IPS-18c (cell line): ENCODE measurements at regions not wholly inside any gene's neighbourhood (a gene's known extent, or its start where the extent isn't known, plus 50 kb on each side); places are given as distances from the start of the nearest gene placed in this dataset.

Experiments
- H3K4me3 ChIP-seq: 2 replicates; pipeline ENCODE4 v1.7.0; 2013; ENCODE audit warnings: low read depth, mild to moderate bottlenecking, low read length, moderate library complexity; ENCODE audit not compliant: insufficient read depth
- H3K9me3 ChIP-seq: one replicate; pipeline ENCODE4 v1.6.1; 2013; ENCODE audit warnings: mild to moderate bottlenecking, low read length, moderate library complexity; ENCODE audit not compliant: control insufficient read depth, insufficient read depth

DNA sequence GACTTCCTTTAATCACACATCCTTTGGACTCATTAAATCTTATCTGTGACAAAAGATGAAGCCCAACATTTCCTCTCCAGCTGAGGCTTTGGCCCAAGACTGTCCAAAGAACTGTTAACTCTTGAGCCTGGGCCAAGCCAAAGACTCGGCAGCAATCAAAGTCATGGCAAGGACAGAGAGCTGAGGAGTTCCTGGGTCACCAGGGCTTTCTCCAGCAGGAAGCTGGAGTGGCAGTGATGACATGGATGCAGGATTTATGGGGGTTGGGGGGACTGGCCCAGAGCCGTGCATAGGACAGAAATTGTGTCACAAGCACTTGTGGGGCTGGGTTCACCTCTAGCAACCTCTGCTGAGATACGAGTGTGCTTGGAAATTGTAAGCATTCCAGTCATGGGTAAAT lies 440.3 kb downstream of the PLK2 start:
- no peak overlapping the region for H3K4me3 ChIP-seq
- no peaks in the 10 kb centered on the region for H3K9me3 ChIP-seq

DNA sequence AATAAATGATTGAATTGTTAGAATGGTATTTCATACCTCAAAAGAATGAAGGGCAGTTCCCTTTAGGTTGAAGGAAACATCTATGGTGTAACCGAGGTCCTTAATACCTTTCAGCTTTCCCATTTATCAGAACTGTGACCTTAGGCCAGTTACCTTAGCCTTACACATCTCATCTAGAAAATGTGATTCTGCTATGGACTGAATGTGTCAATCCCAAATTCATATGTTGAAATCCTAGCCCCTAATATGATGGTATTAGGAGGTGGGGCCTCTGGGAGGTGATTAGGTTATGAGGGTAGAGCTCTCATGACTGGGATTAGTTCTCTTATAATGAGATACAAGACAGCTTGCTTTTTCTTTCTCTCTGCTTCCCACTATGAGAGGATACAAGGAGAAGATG lies 441.9 kb downstream of the PLK2 start:
- H3K9me3 ChIP-seq: no peaks in the 10 kb centered on the region
- no peak overlapping the region for H3K4me3 ChIP-seq

DNA sequence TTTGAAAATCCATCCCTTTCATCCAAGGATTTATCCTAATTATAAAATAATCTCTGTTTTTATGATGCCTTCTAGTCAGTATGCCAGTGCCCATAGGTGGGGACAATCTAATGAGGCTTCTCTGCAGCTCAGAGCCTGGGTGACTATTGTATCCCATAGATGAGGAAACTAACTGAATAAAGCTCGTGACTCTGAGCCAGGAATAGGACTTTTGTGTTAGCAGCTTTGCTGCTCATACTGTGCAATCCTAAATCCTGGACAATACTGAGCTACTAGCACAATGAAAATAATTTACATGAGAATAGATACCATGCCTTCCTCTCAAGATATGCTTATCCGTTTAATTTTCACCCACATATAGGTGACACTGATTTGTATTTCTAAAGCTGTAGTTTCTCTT lies 443.0 kb downstream of the PLK2 start:
- no peak overlapping the region for H3K4me3 ChIP-seq
- no peaks in the 10 kb centered on the region for H3K9me3 ChIP-seq

DNA sequence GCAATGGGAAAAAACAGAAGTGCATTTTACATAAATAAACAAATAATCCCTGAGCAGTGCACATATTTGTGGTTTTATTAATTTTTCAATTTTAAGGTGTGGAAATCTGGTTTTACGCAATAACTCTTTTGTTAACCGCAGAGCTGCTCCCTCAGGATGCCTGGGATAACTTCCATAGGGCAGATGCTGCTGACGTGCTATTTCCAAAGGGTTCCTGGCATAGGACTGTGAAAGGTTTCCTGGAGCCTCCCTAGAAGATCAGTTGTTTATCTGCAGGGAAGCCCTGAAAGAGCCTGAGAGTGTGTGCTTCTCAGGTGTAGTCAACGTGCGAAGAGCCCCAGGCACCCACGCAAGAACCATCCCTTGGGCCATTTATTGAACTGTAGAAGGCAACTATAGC lies 443.5 kb downstream of the PLK2 start:
- Histone ChIP-seq H3K9me3 (no peaks in the 10 kb centered on the region), H3K4me3 (no peak overlapping the region)

DNA sequence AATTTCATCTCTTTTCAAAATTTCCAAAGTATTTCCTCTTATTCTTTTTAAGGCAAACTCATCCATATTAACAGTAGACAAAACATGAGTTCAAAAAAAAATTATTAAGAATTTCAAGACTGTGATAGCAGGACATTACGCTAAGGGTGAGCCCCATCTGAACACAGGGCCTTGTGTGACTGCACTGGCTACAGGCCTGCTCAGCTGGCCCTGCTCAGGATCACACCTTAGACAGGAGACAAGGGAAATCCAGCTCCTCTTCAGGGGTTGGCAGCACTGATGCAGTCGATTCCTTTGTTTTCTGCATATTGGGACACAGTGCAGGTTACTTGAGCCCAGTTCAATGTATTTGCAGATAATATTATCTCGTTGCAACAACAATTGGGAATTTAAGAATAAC lies 444.7 kb downstream of the PLK2 start:
- H3K9me3 ChIP-seq: no peaks in the 10 kb centered on the region
- no peak overlapping the region for H3K4me3 ChIP-seq

DNA sequence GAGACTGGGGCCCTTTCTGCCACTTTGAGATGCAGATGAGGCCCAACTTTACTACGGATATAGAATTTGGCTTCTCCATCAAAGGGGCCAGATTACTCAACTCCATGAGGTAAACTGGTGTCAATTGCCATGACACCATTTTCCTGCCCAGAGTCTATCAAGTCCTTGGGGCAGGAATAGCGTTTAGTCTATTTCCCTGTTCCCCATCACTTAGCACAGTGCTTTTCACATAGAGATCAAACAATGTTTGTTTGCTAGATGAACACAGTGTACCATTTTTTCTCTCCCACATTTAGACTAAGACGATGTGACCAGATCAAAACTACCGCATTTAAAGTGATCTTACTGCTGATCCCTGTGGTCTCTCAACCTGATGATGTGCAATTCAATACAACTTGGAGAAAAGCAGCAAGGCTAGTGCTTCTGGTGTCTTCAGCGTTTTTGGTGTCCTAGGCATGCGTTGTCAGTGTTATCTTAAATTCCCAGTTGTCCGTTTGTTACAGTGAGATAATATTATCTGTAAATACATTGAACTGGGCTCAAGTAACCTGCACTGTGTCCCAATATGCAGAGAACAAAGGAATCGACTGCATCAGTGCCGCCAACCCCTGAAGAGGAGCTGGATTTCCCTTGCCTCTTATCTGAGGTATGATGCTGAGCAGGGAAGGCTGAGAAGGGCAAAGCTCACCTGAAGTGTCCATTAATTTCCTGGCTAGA lies 446.2 kb downstream of the PLK2 start:
- Histone ChIP-seq H3K4me3 (no peak overlapping the region), H3K9me3 (no peaks in the 10 kb centered on the region)

DNA sequence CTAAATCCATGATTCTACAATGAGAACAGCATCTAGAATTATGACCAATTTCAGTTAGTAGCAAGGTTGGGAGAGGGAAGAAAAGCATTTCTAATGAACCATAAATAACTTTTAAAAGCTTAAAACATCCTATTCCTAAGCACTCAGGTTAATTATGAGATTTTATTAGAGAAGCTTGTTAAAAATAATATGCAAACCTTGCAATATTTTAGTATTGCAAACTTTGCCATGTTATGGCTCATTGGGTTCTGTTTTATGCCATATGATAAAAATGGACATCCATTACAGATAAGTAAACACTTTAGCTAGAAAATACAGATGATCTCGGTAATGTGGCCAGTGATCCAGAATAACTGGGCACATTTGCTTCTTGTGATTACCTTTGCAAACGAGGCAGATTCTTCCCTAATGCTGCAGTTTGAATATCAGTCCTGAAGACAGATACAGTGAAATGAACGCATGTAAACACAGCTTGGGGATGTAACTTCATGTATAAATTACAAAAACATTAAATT lies 447.0 kb downstream of the PLK2 start:
- Histone ChIP-seq H3K4me3 (no peak overlapping the region), H3K9me3 (no peaks in the 10 kb centered on the region)

DNA sequence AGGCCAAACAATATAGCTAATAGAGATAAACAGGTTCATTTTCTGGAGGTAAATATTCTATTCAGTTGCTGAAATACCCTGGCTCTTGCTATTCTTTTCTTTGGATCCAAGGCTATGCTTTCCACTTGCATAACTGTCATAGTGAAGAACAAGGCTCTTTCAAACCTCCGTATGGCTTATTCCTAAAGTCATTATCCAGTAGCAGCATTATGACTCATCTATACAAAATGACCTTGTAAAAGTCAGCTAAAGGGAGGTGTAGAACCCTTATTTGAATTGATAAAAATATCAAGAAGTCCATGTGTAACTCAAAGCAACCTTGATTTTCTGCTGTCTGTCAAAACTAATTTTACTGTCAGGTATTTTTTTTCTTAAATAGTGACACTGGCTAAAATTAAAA lies 447.8 kb downstream of the PLK2 start:
- Histone ChIP-seq H3K9me3 (no peaks in the 10 kb centered on the region), H3K4me3 (no peak overlapping the region)

DNA sequence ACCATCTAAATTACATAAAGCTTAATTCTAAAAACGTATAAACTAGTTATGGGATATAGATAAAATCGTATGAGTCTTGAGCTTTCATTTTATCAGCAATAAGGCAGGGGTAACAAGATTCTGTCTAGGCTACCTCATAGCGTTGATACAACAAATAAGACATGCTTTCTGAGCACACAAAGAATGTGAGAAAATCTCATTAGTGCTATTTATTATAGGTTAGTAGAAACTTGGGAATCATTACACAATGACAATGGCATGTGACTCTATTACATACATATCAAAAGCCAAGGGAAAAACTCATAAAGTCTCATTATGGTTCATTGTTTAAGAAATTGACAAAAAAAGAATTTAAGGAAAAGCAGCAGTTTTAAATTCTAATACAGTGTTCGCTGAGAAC lies 448.6 kb downstream of the PLK2 start:
- no peaks in the 10 kb centered on the region for H3K9me3 ChIP-seq
- no peak overlapping the region for H3K4me3 ChIP-seq

DNA sequence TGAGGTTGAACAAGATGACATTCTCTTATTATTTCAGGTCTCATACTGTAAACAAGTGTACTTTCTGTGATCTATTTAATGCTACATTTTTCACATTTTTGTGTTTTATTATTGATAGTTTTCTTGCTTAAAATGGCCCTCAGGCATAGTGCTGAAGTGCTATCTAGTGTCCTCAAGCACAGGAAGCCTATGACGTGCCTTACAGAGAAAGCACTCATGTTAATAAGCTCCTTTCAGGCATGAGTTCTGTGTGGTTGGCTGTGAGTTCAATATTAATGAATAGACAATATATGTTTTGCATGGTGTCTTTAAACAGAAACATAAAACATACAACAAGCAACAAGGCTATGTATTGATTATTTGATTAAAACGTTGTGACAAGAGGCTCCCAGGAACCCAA lies 450.1 kb downstream of the PLK2 start:
- Histone ChIP-seq H3K4me3 (no peak overlapping the region), H3K9me3 (no peaks in the 10 kb centered on the region)

DNA sequence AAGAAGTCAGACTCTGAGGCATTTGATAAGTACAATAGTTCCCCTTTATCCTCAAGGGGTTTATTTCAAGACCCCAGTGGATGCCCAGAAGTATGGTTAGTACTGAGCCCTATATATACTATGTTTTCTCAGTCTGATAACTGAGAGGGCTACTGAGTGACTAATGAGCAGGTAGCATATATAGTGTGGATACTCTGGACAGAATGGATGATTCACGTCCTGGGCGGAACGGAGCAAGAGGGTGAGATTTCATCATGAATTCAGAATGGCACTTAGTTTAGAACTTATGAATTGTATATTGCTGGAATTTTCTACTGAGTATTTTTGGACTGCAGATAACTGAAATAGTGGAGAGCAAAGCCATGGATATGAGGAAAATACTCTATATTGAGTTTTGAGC lies 457.6 kb downstream of the PLK2 start:
- H3K9me3 ChIP-seq: no peaks in the 10 kb centered on the region
- no peak overlapping the region for H3K4me3 ChIP-seq

DNA sequence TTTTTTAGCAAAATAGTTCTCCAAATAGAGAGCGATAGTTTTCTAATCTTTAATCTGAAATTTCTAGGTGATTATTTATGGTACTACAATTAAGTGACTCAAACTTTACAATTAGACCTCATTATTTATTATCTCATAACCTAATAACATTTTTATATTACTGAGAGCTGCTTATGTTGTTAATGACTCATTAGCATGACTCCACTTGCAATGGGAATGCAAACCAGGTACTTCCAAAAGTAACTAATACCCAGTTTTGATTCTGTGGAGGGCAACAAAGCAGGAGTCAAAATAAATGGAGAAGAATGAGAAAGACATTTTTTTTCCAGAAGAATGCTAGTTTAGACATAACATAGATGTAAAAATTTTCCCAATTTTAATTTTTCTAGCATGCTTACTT lies 466.0 kb downstream of the PLK2 start:
- no peak overlapping the region for H3K4me3 ChIP-seq
- H3K9me3 ChIP-seq: no peaks in the 10 kb centered on the region

DNA sequence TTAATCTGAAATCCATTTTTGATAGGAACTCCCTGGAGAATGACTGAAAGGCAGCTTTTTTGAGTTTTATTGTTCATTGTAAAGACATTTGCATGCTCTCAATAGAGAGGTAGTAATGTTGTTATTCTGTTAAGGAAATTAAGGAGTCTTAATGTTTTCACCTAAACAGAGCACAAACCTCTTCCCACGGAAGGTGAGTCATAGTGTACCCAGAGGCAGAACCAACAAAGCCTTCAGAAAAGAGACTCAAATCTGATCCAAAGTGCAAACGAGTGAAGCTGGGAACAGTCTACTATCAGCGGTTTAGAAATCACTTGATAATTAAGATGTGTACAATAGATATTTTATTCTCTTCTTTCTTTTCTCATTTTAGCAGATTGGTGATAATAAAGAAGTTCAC lies 470.5 kb downstream of the PLK2 start:
- Histone ChIP-seq H3K9me3 (no peaks in the 10 kb centered on the region), H3K4me3 (no peak overlapping the region)

DNA sequence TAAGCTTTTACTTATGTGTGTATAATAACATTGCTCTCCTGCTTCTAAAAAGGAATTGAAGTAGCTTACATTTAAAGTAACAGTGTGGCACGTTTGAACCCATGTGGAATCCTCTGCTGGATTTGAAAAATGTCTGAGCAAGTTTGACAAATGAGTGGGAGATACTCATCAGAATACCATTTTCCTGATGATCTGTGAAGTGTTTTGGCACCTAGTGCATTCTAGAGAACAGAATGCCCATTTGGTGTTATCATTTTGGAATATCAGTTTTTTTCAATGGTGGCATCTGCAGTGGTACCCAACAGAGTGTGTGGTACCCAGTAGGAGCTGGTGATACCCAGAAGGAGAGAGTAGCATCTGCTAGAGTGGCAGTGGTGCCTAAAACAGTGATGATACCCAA lies 471.1 kb downstream of the PLK2 start:
- H3K9me3 ChIP-seq: no peaks in the 10 kb centered on the region
- no peak overlapping the region for H3K4me3 ChIP-seq

DNA sequence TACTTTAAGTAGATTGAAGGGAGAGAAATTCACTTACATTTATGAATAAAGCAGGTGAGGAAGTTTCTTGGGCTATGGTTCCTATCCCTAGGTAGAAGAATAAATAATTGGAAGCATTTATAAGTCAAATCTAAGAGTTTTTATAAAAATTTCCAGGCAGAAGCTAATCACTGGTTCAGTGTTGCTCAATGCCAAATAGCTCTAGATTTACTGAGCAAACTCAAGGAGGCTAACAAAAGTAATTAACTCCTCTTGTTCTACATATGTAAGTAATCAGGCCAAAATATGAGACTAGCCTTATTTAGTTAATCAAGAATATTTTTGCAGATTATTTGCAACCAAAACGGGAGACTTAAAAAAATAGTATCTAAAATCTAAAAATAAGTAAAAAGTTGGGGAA lies 472.3 kb downstream of the PLK2 start:
- no peaks in the 10 kb centered on the region for H3K9me3 ChIP-seq
- no peak overlapping the region for H3K4me3 ChIP-seq

DNA sequence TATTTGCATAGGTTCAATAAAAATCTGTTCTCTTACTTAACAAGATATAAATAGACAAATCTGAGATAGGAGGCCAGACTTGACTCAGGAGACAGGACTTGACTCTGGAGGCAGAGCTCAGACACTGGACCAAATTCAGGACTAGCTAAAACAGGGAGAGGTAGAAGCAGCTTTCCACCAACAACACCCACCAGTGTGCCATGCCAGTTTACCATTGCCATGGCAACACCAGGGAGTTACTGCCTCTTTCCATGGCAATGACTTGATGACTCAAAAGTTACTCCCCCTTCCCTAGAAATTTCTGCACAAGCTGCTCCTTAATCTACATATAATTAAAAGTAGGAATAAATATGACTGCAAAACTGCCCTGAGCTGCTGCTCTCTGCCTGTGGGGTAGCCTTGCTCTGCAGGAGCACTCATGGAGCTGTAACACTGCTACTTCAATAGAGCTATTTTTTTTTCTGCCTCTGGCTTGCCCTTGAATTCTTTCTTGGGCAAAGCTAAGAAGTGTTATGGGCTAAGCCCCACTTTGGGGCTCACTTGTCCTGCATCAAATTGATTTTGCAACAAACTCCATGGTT lies 473.0 kb downstream of the PLK2 start:
- H3K4me3 ChIP-seq: no peak overlapping the region
- H3K9me3 ChIP-seq: no peaks in the 10 kb centered on the region

DNA sequence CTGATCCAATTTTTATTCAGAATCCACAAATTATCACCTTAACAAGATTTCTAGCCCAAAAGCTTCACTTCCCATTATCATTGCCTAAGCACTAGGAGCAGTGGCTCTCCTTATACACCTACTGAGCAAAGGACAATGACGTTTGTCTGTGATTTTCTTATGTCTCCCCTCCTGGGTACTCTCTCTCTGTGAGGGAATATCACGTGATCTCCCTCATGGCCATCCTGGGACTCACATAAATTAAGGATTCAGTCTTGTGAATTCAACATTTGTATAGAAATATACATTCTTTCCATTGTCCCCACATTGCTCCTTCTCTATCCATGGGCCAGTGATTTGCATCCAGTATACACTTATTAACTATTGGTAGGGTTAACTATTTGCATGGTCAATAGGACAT lies 476.5 kb downstream of the PLK2 start:
- H3K9me3 ChIP-seq: no peaks in the 10 kb centered on the region
- H3K4me3 ChIP-seq: no peak overlapping the region

DNA sequence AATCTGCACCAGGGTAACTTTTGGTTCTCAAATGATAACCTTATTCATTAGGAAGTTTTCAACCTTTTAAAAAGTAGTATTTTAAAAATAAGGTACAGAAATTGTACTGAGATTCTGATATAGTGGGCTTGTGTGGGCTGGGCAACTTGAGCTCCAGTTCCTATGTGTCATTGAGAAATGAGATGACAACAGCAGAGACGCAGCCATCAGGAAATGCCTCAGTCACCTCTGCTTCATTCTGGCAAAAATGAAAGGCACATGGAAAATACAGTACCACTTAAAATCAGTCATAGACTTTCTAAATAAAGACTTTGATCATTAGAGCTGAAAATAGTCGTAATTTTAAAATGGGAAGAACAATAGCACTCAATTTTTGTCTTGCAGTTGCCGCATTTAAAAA lies 480.2 kb downstream of the PLK2 start:
- Histone ChIP-seq H3K4me3 (no peak overlapping the region), H3K9me3 (no peaks in the 10 kb centered on the region)

DNA sequence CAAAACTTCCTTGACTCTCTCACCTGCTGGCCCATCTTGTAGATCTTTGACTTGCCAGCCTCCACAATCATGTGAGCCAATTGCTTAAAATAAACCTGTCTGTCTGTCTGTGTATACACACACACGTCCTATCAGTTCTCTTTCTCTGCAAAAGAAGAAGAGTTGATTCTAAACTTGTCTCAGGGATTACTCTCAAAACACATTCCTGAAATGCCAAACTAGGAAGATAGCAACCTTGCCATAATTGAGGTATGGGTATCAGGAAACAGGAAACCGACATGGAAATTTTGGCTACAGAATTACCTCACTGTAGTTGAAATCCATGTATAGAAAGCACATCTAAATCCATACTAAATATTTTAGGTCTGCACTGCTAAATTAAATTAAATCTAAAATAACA lies 483.4 kb downstream of the PLK2 start:
- Histone ChIP-seq H3K9me3 (no peaks in the 10 kb centered on the region), H3K4me3 (no peak overlapping the region)
